HG02885 (cell line): ENCODE measurements at regions not wholly inside any gene's neighbourhood (a gene's known extent, or its start where the extent isn't known, plus 50 kb on each side); places are given as distances from the start of the nearest gene placed in this dataset.
A peak's percentile ranks its signal among the peaks of the same experiment; 100 is the strongest.

Source experiments
- ATAC-seq: cut with Tn5 transposase; IDR thresholded peaks from one replicate; pipeline ENCODE4 v1.9.1; 2021; ENCODE audit warnings: mild to moderate bottlenecking; ENCODE audit not compliant: unreplicated experiment, poor library complexity

- ATAC-seq, result no peak
Observed at GRCh38 chr3:187966636-187967406, 187.1 kb upstream of the LPP start.

- ATAC-seq, result no peak
Observed at GRCh38 chr3:187967993-187968392, 186.0 kb upstream of the LPP start.

- no peak for ATAC-seq
Observed at GRCh38 chr3:187968883-187969580, 184.9 kb upstream of the LPP start.

- ATAC-seq, result no peak
Observed at GRCh38 chr3:187969581-187969950, 184.4 kb upstream of the LPP start.

- no peak for ATAC-seq
Observed at GRCh38 chr3:187970106-187970505, 183.9 kb upstream of the LPP start.

GRCh38 chr3:187971629-187972028 is 182.3 kb upstream of the LPP start:
- ATAC-seq, result no peak

GRCh38 chr3:187972454-187972853 is 181.5 kb upstream of the LPP start:
- ATAC-seq, result no peak

GRCh38 chr3:187973977-187974870 is 179.7 kb upstream of the LPP start:
- peak; percentile 35 for ATAC-seq

GRCh38 chr3:187974871-187975271 is 179.1 kb upstream of the LPP start:
- ATAC-seq, result no peak

- ATAC-seq, result no peak
Observed at GRCh38 chr3:187975561-187976364, 178.2 kb upstream of the LPP start.

- ATAC-seq, result no peak
Observed at GRCh38 chr3:187976365-187976900, 177.5 kb upstream of the LPP start.

- ATAC-seq, result no peak
Observed at GRCh38 chr3:187977659-187978058, 176.3 kb upstream of the LPP start.

- ATAC-seq, result no peak
Observed at GRCh38 chr3:187978433-187979011, 175.4 kb upstream of the LPP start.

- ATAC-seq, result no peak
Observed at GRCh38 chr3:187979564-187979963, 174.4 kb upstream of the LPP start.

- ATAC-seq, result no peak
Observed at GRCh38 chr3:187980861-187981260, 173.1 kb upstream of the LPP start.

GRCh38 chr3:187982142-187982541 is 171.8 kb upstream of the LPP start:
- no peak for ATAC-seq

GRCh38 chr3:187983484-187984124 is 170.4 kb upstream of the LPP start:
- no peak for ATAC-seq

GRCh38 chr3:187985647-187986046 is 168.3 kb upstream of the LPP start:
- ATAC-seq, result no peak

- no peak for ATAC-seq
Observed at GRCh38 chr3:187986514-187986934, 167.4 kb upstream of the LPP start.
